Neuronal stem cell (in vitro differentiated cells): ENCODE measurements at regions not wholly inside any gene's neighbourhood (a gene's known extent, or its start where the extent isn't known, plus 50 kb on each side); places are given as distances from the start of the nearest gene placed in this dataset.
"Not testable (repeated sequence)": the region's sequence is repeated elsewhere in the genome, so short reads cannot be mapped to it uniquely, and the experiment has no call there.

Experiments used
- DNase-seq: peaks from one replicate; pipeline ENCODE4 v3.0.0-alpha.2; 2013; ENCODE audit warnings: low spot score
- H2AFZ ChIP-seq: one replicate; pipeline ENCODE4 v1.6.1; 2013; ENCODE audit warnings: mild to moderate bottlenecking, low read length, inconsistent platforms
- H2AK5ac ChIP-seq: 2 replicates; pipeline ENCODE4 v1.6.1; 2013; ENCODE audit warnings: low read depth, mild to moderate bottlenecking, inconsistent platforms, low read length, moderate library complexity, mixed read lengths
- H2BK120ac ChIP-seq: 2 replicates; pipeline ENCODE4 v1.6.1; 2013; ENCODE audit warnings: low read depth, mild to moderate bottlenecking, inconsistent platforms, low read length, moderate library complexity, mixed read lengths
- H2BK12ac ChIP-seq: one replicate; pipeline ENCODE4 v1.6.1; 2013; ENCODE audit warnings: low read length, inconsistent platforms
- H2BK15ac ChIP-seq: 2 replicates; pipeline ENCODE4 v1.6.1; 2013; ENCODE audit warnings: mild to moderate bottlenecking, low read length, inconsistent platforms, mixed read lengths
- H2BK5ac ChIP-seq: one replicate; pipeline ENCODE4 v1.6.1; 2013; ENCODE audit warnings: inconsistent platforms, mild to moderate bottlenecking, low read length, moderate library complexity
- H3K14ac ChIP-seq: one replicate; pipeline ENCODE4 v1.6.1; 2013; ENCODE audit warnings: low read length, inconsistent platforms
- H3K18ac ChIP-seq: 2 replicates; pipeline ENCODE4 v1.6.1; 2013; ENCODE audit warnings: low read length, inconsistent platforms
- H3K23ac ChIP-seq: 2 replicates; pipeline ENCODE4 v1.6.1; 2013; ENCODE audit warnings: low read depth, mild to moderate bottlenecking, mixed read lengths, low read length, inconsistent platforms; ENCODE audit not compliant: poor library complexity
- H3K27ac ChIP-seq: replicated peaks from 3 replicates; pipeline ENCODE4 v1.5.1; 2013; ENCODE audit warnings: low read length, inconsistent platforms
- H3K27me3 ChIP-seq, 3 experiments: 2 replicates each; pipeline ENCODE4 v1.6.1; 2013; ENCODE audit warnings: low read length in 3 of 3, mild to moderate bottlenecking in 2 of 3, inconsistent platforms in 1 of 3, low read depth in 1 of 3, mixed read lengths in 1 of 3, moderate library complexity in 1 of 3; ENCODE audit not compliant: control insufficient read depth in 3 of 3, insufficient read depth in 3 of 3
- H3K36me3 ChIP-seq, 2 donors: replicated peaks in 1 of 2; 2 replicates each; pipeline ENCODE4 v1.6.1; 2013; ENCODE audit warnings: low read length in 2 of 2; ENCODE audit not compliant: control insufficient read depth in 2 of 2, insufficient read depth in 2 of 2
- H3K4ac ChIP-seq: 2 replicates; pipeline ENCODE4 v1.6.1; 2013; ENCODE audit warnings: inconsistent platforms, mild to moderate bottlenecking, low read length, moderate library complexity
- H3K4me1 ChIP-seq, 2 donors: 1 replicate in 1 of 2; 2 replicates in 1 of 2; pipeline ENCODE4 v1.6.1; 2013; ENCODE audit warnings: low read length in 2 of 2, low read depth in 1 of 2; ENCODE audit not compliant: control insufficient read depth in 2 of 2, insufficient read depth in 1 of 2
- H3K4me2 ChIP-seq: one replicate; pipeline ENCODE4 v1.6.1; 2013; ENCODE audit warnings: mild to moderate bottlenecking, low read length, inconsistent platforms; ENCODE audit not compliant: insufficient read depth, poor library complexity, severe bottlenecking
- H3K4me3 ChIP-seq, 2 donors: 2 replicates each; pipeline ENCODE4 v1.5.1; 2013; ENCODE audit warnings: low read length in 2 of 2, mild to moderate bottlenecking in 2 of 2, inconsistent platforms in 1 of 2, moderate library complexity in 1 of 2
- H3K79me1 ChIP-seq: one replicate; pipeline ENCODE4 v1.6.1; 2013; ENCODE audit warnings: low read depth, mild to moderate bottlenecking, inconsistent platforms, low read length, moderate library complexity
- H3K9ac ChIP-seq: one replicate; pipeline ENCODE4 v1.6.1; 2013; ENCODE audit warnings: mild to moderate bottlenecking, low read depth, low read length, inconsistent platforms; ENCODE audit not compliant: poor library complexity
- H3K9me3 ChIP-seq, 2 donors: replicated peaks in 1 of 2; 2 replicates each; pipeline versions ENCODE3 to v1.6.1; 2013; ENCODE audit warnings: low read length in 2 of 2, mild to moderate bottlenecking in 2 of 2, inconsistent platforms in 1 of 2, low read depth in 1 of 2, mixed read lengths in 1 of 2, moderate library complexity in 1 of 2; ENCODE audit not compliant: control insufficient read depth in 2 of 2, insufficient read depth in 1 of 2
- H4K8ac ChIP-seq: one replicate; pipeline ENCODE4 v1.6.1; 2013; ENCODE audit warnings: low read depth, mild to moderate bottlenecking, inconsistent platforms, low read length, moderate library complexity
- H4K91ac ChIP-seq: one replicate; pipeline ENCODE4 v1.6.1; 2013; ENCODE audit warnings: low read length, low read depth, mild to moderate bottlenecking, inconsistent platforms; ENCODE audit not compliant: poor library complexity
- WGBS, 2 donors: extraction: QIAGEN DNeasy Blood & Tissue Kit; methylation state at CpG; one replicate each; pipeline ENCODE4 v1.1.7; 2013; ENCODE audit warnings: missing lambda C conversion rate in 2 of 2, mixed read lengths in 1 of 2; ENCODE audit not compliant: insufficient read length in 2 of 2, insufficient replicate concordance in 1 of 2; ENCODE audit errors: extremely low coverage in 2 of 2; 5-methylcytosine and 5-hydroxymethylcytosine counted together

- H4K91ac ChIP-seq, result no peak overlapping the region
- WGBS, 2 donors, result no CpG with 5 or more reads among the region's 5 CpGs
- no peaks in the 10 kb centered on the region for H3K36me3 ChIP-seq
Observed at GRCh38 chr10:30702860-30703259, 73.3 kb upstream of the LYZL2 start.

GRCh38 chr10:30701451-30702173, 72.1 kb upstream of the LYZL2 start:
- Histone ChIP-seq H3K18ac (no peak overlapping the region), H2AFZ (peak overlapping the region; percentile 50), H3K23ac (no peak overlapping the region), H2BK5ac (no peak overlapping the region), H4K8ac (no peak overlapping the region), H3K9me3 (no peaks in the 10 kb centered on the region), H3K36me3 (no peaks in the 10 kb centered on the region), H3K14ac (no peak overlapping the region), H3K4me2 (no peak overlapping the region), H2BK120ac (no peak overlapping the region), H3K4ac (no peak overlapping the region), H3K9ac (no peak overlapping the region), H3K4me1 (peaks cover 6 to 33% of the 10 kb centered on the region in 2 donors), H3K4me3 (no peak overlapping the region), H3K79me1 (no peaks in the 10 kb centered on the region), H2BK15ac (no peak overlapping the region), H3K27ac (no peak overlapping the region), H2BK12ac (no peak overlapping the region), H4K91ac (no peak overlapping the region), H2AK5ac (no peak overlapping the region), H3K27me3 (no peaks in the 10 kb centered on the region)
- DNase-seq, result no peak
- no CpG with 5 or more reads among the region's 13 CpGs for WGBS, 2 donors

More at GRCh38 chr10:30702860-30703259, 73.3 kb upstream of the LYZL2 start:
- no peaks in the 10 kb centered on the region for H3K27me3 ChIP-seq
- H3K14ac ChIP-seq, result no peak overlapping the region
- no peak overlapping the region for H2AK5ac ChIP-seq
- no peak overlapping the region for H3K4ac ChIP-seq
- H3K9me3 ChIP-seq, result no peaks in the 10 kb centered on the region
- no peak overlapping the region for H3K23ac ChIP-seq
- H3K27ac ChIP-seq, result no peak overlapping the region
- H2AFZ ChIP-seq, result no peak overlapping the region
- no peak overlapping the region for H2BK5ac ChIP-seq
- H2BK12ac ChIP-seq, result no peak overlapping the region
- no peak overlapping the region for H2BK120ac ChIP-seq
- peaks cover 6 to 30% of the 10 kb centered on the region in 2 donors for H3K4me1 ChIP-seq
- H3K79me1 ChIP-seq, result no peaks in the 10 kb centered on the region
- no peak overlapping the region for H3K4me2 ChIP-seq
- H2BK15ac ChIP-seq, result no peak overlapping the region
- no peak for DNase-seq
- no peak overlapping the region for H4K8ac ChIP-seq
- no peak overlapping the region for H3K4me3 ChIP-seq
- no peak overlapping the region for H3K18ac ChIP-seq
- H3K9ac ChIP-seq, result no peak overlapping the region

DNA sequence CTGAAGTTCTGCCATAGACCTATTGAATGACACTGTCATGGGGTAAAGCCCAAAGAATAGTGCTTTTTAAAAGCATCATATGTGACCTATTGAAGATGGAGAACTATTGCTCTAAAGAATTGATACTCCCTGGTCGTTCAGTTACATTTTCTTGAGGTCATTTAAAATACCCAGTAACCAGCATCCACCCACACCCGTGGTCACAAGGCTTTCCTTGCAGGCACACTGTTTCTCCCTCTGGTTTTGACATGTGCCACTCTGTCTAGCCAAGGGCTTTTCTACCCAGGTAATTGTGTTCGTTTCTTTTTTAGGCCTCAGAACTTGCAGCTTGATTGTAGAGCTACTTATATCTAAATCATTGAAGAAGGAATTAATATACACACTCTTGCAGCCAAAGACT, 68.3 kb upstream of the LYZL2 start:
- Histone ChIP-seq H2BK12ac (no peak overlapping the region), H3K18ac (no peak overlapping the region), H3K27me3 (no peaks in the 10 kb centered on the region), H2AK5ac (no peak overlapping the region), H3K4me3 (no peak overlapping the region), H4K8ac (no peak overlapping the region), H2BK5ac (no peak overlapping the region), H2AFZ (no peak overlapping the region), H3K79me1 (no peaks in the 10 kb centered on the region), H3K23ac (no peak overlapping the region), H3K36me3 (no peaks in the 10 kb centered on the region), H3K4me2 (no peak overlapping the region), H3K27ac (no peak overlapping the region), H3K9me3 (no peaks in the 10 kb centered on the region), H3K9ac (no peak overlapping the region), H4K91ac (no peak overlapping the region), H2BK120ac (no peak overlapping the region), H3K4ac (no peak overlapping the region), H3K14ac (no peak overlapping the region), H2BK15ac (no peak overlapping the region), H3K4me1 (peaks cover 3 to 22% of the 10 kb centered on the region in 2 donors)
- no peak for DNase-seq
- no CpG with 5 or more reads among the region's 3 CpGs for WGBS, 2 donors

DNA sequence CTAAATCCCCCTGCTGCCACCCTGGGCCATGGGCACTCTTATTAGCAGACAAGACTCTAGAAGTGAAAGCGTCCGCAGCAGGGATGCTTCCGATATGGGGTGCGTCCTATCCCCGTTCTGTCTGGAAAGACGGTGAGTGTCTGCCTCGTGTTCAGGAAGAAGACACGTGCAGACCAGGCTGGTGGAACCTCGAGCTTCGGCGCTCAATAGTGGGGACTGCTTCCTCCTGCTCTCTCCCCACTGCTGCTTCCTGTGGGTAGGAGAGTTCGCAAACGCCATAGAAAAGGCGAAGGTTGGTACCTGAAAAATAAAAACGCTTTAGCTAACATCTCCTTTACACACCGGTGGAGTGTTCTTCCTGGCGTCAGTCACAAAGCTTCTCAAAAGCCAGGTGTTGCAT, 67.7 kb upstream of the LYZL2 start:
- H2AFZ ChIP-seq, H2BK15ac ChIP-seq, H2BK5ac ChIP-seq, H3K9me3 ChIP-seq, H3K9ac ChIP-seq, H3K36me3 ChIP-seq, DNase-seq, H3K27ac ChIP-seq, H2AK5ac ChIP-seq, H3K4me2 ChIP-seq, H2BK12ac ChIP-seq, H3K4ac ChIP-seq, H3K4me3 ChIP-seq, H2BK120ac ChIP-seq, H3K14ac ChIP-seq, H3K18ac ChIP-seq, H3K79me1 ChIP-seq, H4K8ac ChIP-seq, H3K23ac ChIP-seq, H3K27me3 ChIP-seq, H4K91ac ChIP-seq: not testable (repeated sequence)
- no CpG with 5 or more reads among the region's 17 CpGs for WGBS, 2 donors
- H3K4me1 ChIP-seq, result peaks cover 3 to 22% of the 10 kb centered on the region in 2 donors
